ENCODE measurements at regions not wholly inside any gene's neighbourhood (a gene's known extent, or its start where the extent isn't known, plus 50 kb on each side); places are given as distances from the start of the nearest gene placed in this dataset.

- no peak overlapping the region for H3K4me3 ChIP-seq (ENCODE audit: low read length)
- TF ChIP-seq, protein P1, sequence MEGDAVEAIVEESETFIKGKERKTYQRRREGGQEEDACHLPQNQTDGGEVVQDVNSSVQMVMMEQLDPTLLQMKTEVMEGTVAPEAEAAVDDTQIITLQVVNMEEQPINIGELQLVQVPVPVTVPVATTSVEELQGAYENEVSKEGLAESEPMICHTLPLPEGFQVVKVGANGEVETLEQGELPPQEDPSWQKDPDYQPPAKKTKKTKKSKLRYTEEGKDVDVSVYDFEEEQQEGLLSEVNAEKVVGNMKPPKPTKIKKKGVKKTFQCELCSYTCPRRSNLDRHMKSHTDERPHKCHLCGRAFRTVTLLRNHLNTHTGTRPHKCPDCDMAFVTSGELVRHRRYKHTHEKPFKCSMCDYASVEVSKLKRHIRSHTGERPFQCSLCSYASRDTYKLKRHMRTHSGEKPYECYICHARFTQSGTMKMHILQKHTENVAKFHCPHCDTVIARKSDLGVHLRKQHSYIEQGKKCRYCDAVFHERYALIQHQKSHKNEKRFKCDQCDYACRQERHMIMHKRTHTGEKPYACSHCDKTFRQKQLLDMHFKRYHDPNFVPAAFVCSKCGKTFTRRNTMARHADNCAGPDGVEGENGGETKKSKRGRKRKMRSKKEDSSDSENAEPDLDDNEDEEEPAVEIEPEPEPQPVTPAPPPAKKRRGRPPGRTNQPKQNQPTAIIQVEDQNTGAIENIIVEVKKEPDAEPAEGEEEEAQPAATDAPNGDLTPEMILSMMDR (conservative IDR thresholded peaks at IDR 0.05; ENCODE audit: low read length) = no peak
- no peak for DNase-seq (ENCODE audit: low read depth)
These were observed 84.9 kb upstream of the PRR5 start for GRCh38 chr22:44616882-44617655.

DNA sequence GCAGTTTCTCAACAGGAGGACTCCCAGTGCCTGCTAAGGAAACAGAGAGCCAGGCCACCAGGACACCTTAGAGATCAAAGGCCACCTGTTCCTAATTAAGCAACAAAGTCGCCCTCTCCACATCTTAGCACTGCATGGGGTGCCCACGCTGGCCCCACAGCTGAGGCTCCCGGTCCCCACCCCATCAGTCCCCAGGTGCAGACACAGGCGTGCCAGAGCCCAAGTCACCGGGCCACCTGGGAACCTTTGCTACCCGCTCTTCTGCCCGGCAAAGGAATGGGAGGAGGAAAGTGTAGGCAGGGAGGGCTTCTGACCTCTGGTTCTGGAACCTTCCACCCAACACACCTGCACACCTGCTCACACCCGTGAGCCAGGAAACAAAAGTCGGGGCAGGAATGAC lies 85.5 kb upstream of the PRR5 start:
- TF ChIP-seq, protein P1 (conservative IDR thresholded peaks at IDR 0.05; ENCODE audit: low read length) = no peak
- DNase-seq (ENCODE audit: low read depth) = no peak
- H3K4me3 ChIP-seq (ENCODE audit: low read length) = no peak overlapping the region

DNA sequence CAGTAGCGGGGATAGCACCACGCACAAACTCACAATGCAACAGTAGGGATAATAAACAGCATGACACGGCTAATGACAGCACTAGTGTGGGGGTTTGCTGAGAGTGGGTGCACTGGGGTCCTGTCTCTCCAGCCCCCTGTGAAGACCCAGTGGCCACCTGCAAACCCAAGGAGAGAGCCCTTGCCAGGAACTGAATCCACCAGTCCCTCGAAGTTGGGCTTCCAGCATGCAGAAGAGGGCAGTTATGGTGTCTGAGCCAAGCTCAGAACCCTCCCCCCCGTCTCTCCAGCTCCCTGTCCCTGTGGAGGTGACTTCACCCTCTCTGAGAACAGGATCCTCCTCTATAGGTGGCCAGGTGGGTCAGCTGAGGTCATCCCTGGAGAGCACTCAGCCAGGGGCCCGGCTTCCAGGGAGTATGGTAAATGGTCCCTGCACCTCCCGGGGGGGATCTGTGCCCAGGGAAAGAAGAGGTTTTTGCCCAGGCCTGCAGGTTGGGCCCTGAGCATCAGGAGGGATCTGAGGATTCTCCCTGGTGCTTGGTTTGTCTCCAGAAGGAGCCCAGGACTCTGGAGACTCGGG lies 86.3 kb upstream of the PRR5 start:
- TF ChIP-seq, protein P1 (conservative IDR thresholded peaks at IDR 0.05; ENCODE audit: low read length) = no peak
- no peak overlapping the region for H3K4me3 ChIP-seq (ENCODE audit: low read length)
- no peak for DNase-seq (ENCODE audit: low read depth)

DNA sequence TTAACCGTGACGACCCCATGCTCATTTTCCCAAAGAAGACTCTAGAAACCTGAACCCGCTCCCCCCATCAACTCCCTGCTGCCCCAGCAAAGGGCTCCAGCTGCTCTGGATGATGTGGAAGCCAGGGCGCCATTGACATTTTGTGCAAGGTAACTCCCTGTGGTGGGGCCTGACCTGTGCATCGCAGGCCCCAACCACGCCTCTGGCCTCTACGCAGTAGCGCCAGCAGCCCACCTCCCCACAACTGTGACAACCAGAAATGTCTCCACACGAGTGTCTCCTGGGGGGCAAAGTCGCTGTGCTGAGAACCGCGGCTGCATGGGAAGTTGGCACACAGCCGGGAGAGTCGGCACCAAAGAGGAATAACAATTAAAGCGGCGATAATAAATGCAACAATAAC lies 86.9 kb upstream of the PRR5 start:
- no peak for DNase-seq (ENCODE audit: low read depth)

GRCh38 chr22:44613196-44613595 lies 88.8 kb upstream of the PRR5 start:
- no peak for DNase-seq (ENCODE audit: low read depth)
- H3K4me3 ChIP-seq (ENCODE audit: low read length) = no peak overlapping the region
- TF ChIP-seq, protein P1 (conservative IDR thresholded peaks at IDR 0.05; ENCODE audit: low read length) = no peak

More for the DNA sequence above, 86.9 kb upstream of the PRR5 start:
- TF ChIP-seq, protein P1 (conservative IDR thresholded peaks at IDR 0.05; ENCODE audit: low read length) = no peak
- H3K4me3 ChIP-seq (ENCODE audit: low read length) = no peak overlapping the region

- H3K4me3 ChIP-seq (ENCODE audit: low read length) = no peak overlapping the region
- DNase-seq (ENCODE audit: low read depth) = no peak
- TF ChIP-seq, protein P1 (conservative IDR thresholded peaks at IDR 0.05; ENCODE audit: low read length) = no peak
These were observed 90.0 kb upstream of the PRR5 start for GRCh38 chr22:44611880-44612496.

DNA sequence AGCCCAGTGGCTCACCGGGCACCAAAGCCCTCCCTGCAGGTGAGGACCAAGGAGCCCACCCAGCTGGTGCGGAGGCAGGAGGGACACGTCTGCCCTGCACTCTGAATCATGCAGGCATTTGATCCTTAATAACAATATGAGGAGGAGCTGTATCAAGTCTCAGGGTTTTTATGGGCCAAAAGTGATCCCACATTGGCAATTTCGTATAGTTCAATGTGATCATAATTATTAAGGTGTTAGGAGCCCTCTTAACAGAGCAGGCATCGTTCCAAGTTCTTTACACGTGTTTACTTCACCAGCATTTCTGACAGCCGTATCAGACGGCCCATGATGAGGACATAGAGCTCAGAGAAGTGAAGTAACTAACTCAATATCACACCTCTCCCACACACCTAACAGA lies 91.9 kb upstream of the PRR5 start:
- TF ChIP-seq, protein P1 (conservative IDR thresholded peaks at IDR 0.05; ENCODE audit: low read length) = no peak
- no peak overlapping the region for H3K4me3 ChIP-seq (ENCODE audit: low read length)
- DNase-seq (ENCODE audit: low read depth) = no peak

Data from AG10803 (cell line).